GM21526 (cell line): ENCODE measurements at regions not wholly inside any gene's neighbourhood (a gene's known extent, or its start where the extent isn't known, plus 50 kb on each side); places are given as distances from the start of the nearest gene placed in this dataset.

Experiments used
- ATAC-seq: cut with Tn5 transposase; IDR thresholded peaks from one replicate; pipeline ENCODE4 v1.9.1; 2021; ENCODE audit warnings: moderate library complexity; ENCODE audit not compliant: unreplicated experiment, low FRiP score

DNA sequence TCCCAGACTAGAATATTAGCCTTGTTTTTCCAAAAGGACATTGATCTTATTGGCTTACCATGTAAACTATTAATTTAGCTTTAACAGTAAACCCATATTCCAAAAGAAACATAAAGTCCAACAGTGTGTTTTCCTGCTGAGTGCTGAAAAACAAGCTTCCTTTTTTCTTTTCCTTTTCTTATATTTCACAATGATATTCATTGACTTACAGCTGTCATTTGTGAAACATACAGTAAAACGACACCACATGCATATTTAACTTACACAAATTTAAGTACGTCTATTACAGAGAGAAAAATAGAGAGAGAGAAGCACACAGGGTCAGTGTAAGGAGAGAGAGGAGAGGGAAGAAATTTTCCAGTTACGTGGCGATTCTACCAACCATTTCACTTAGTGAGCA is 543.9 kb upstream of the JARID2 start:
- ATAC-seq: no peak

GRCh38 chr6:14702678-14703077 is 543.2 kb upstream of the JARID2 start:
- no peak for ATAC-seq

GRCh38 chr6:14703586-14703985 is 542.3 kb upstream of the JARID2 start:
- no peak for ATAC-seq

DNA sequence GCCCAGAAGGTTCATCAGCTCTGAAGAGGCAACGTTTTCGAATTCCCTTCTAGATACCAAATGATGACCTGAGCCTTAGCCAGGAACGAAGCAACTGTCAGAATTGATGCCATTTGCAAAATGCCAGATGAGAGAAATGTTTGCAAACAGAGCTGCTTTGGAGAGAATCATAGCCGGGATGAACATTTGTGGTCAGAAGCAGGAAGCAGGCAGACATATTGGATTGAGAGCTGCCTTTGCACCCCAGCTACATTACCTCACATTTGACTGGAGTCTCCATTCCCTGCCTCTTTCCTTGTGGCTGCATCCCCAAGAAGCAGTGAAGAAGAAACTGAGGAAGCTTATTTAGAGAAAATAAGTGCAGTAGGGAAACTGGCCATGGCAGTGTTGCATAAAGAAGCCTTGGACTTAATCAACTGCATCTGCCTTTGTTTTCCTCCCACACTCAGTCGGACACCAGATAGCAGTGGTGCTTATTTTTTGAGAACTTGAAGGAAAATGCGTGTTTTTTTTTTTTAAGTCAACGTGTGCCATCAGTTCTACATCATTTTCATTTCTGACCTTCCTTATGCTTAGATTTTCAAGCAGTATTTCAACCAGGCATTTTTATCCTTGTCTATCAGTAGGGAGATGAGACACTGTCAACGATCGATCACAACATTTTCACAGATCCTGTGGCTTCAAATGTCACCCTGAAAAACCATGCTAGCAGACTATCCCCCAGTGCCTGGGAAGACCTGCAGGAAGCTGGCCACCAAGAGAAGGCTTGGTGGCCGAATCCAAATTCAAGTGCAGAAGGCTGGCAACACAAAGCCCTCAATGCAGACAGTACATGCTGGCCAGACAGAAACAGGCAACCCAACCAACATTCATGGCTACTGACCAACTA is 541.2 kb upstream of the JARID2 start:
- no peak for ATAC-seq

GRCh38 chr6:14705841-14706377 is 540.0 kb upstream of the JARID2 start:
- no peak for ATAC-seq

- no peak for ATAC-seq
Observed at GRCh38 chr6:14706378-14706929, 539.4 kb upstream of the JARID2 start.

- no peak for ATAC-seq
Observed at GRCh38 chr6:14707276-14707675, 538.6 kb upstream of the JARID2 start.

GRCh38 chr6:14707971-14708465 is 537.9 kb upstream of the JARID2 start:
- ATAC-seq: no peak

DNA sequence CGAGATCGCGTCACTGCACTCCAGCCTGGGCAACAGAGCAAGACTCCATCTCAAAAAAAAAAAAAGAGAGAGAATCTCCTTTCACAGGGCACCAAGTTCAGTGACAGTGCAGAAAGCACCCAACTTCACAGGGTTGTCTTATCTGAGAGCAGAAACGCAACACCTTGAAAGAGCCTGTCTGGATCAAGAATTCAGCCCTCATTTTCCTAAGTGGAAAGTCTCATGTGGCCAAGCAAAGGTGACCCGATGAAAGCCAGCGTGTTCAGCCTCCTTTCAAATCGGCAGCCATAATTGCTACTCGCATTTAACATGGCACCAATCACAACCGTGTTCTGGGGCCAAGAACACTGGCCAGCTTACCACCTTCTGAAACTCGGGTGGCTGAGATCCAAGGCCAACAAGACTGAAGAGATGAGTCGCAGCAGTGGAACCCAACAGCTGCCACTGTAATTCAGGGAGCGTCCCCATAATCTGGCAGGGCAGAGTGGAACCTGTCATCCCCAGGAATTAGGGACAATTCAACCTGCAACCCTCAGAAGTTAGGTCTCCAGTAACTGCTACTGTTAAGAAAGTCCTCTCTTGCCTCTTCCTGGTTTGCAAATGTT is 536.7 kb upstream of the JARID2 start:
- no peak for ATAC-seq

GRCh38 chr6:14709900-14710299 is 536.0 kb upstream of the JARID2 start:
- no peak for ATAC-seq

- no peak for ATAC-seq
Observed at GRCh38 chr6:14710421-14710820, 535.4 kb upstream of the JARID2 start.

GRCh38 chr6:14711056-14711703 is 534.7 kb upstream of the JARID2 start:
- ATAC-seq: no peak

- ATAC-seq: no peak
Observed at GRCh38 chr6:14711704-14712379, 534.0 kb upstream of the JARID2 start.

GRCh38 chr6:14713008-14713960 is 532.6 kb upstream of the JARID2 start:
- no peak for ATAC-seq

DNA sequence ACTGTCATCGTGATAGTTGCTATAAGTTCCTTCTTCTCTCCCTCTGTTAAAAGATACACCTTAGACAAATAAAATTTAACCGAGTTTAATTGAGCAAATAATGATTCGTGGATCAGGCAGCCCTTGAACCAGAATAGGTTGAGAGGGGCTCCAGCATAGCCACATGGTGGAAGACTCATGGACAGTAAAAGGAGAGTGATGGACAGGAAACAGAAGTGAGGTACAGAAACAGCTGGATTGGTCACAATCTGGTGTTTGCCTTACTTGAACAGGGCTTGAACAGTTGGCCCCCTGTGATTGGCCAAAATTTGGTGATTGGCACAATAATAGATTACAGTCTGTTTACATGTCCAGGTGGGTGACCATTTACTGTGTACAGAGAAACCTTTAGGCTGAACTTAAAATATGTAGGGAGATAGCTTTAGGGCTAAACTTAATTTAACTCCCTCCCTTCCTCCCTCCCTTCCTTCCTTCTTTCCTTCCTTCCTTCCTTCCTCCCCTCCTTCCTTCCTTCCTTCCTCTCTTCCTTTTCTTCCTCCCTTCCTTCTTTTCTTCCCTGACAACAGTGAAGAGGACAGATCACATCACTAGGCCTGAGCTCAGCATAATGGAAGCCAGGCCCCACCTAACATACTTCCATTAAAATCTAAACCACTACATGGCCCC is 531.8 kb upstream of the JARID2 start:
- no peak for ATAC-seq

DNA sequence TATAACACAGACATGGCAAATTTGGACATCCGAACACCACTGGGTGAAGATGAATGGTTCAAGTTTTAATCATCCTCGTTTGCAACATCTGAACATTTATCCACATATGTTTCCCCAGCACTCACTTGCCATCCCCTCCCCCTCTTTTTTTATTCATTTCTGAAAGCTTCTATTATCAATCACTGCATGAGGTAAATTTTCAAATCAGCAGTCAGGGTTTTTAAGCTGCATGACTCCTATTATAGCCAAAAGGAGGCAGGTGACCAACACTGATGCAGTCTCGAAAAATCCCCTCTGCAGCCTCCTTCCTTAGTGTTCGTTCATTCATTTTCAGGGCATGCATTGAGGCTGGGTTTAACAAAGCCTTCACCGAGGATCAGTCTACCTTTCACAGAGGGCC is 530.8 kb upstream of the JARID2 start:
- no peak for ATAC-seq

- ATAC-seq: no peak
Observed at GRCh38 chr6:14716499-14717146, 529.2 kb upstream of the JARID2 start.

GRCh38 chr6:14717307-14717706 is 528.6 kb upstream of the JARID2 start:
- no peak for ATAC-seq
